PC-3 (cell line): ENCODE measurements at regions not wholly inside any gene's neighbourhood (a gene's known extent, or its start where the extent isn't known, plus 50 kb on each side); places are given as distances from the start of the nearest gene placed in this dataset.

ENCODE experiments used
- CTCF ChIP-seq: fragments of 300-600 bp; sonication (generic); conservative IDR thresholded peaks from 2 replicates; pipeline ENCODE4 v1.5.1; 2017; ENCODE audit warnings: antibody characterized with exemption, low read depth, mild to moderate bottlenecking, low read length
- EZH2 ChIP-seq: fragments of 300-600 bp; sonication (generic); IDR thresholded peaks from one replicate; pipeline ENCODE4 v1.6.1; 2017; ENCODE audit warnings: antibody characterized with exemption, mild to moderate bottlenecking, low read length; ENCODE audit not compliant: unreplicated experiment

DNA sequence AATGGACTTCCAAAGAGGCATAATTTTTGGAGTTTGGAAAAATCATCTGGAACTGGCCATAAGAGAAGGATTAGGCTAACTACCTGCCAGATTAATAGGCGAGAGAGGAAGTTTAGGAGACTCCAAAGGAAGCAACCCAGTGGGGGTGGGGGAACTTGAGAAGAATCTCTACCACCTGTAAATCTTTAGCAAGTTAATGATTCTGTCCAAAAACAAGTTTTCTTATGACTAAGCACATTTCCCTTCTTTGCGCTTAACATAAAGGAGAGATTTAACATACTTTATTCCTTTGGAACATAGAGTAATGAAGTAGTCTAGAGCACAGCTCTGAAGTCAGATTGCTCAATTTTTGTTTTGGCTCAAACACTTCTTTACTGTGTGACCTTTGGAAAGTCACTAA lies 58.2 kb upstream of the PAPPA start:
- TF ChIP-seq CTCF: no peak
- no peak for TF ChIP-seq EZH2
